IMR-90 (cell line): ENCODE measurements at regions not wholly inside any gene's neighbourhood (a gene's known extent, or its start where the extent isn't known, plus 50 kb on each side); places are given as distances from the start of the nearest gene placed in this dataset.

Source experiments
- ATAC-seq: fragments of 200-7000 bp; cut with Tn5 transposase; 2 replicates; pipeline ENCODE4 v1.9.1; 2020; ENCODE audit warnings: low read depth, mild to moderate bottlenecking, moderate library complexity
- BruUV-seq: library from RNA; stranded (reverse); fragments of 400-500 nt; replicated peaks from 2 replicates; lab custom pipeline; 2021; lab: Mats Ljungman, UMichigan
- CTCF ChIA-PET: fragments of 300-600 bp; formaldehyde crosslinking; extraction: SDS; loops from one replicate; lab custom pipeline; 2021; ENCODE audit warnings: antibody characterized with exemption; lab: Yijun Ruan, JAX
- POLR2A ChIA-PET: fragments of 300-600 bp; sonication (Branson Sonifier 250); formaldehyde crosslinking; loops from one replicate; lab custom pipeline; 2022; ENCODE audit warnings: antibody characterized with exemption; ENCODE audit not compliant: unreplicated experiment; lab: Charles Lee
- DNase-seq: peaks from one replicate; pipeline ENCODE4 v3.0.0; 2013
- H2AFZ ChIP-seq: replicated peaks from 2 replicates; pipeline ENCODE3; 2013; ENCODE audit warnings: low read length, mild to moderate bottlenecking; ENCODE audit not compliant: poor library complexity
- H2AK5ac ChIP-seq: 2 replicates; pipeline ENCODE4 v1.6.1; 2013; ENCODE audit warnings: low read depth, low read length, inconsistent platforms
- H2AK9ac ChIP-seq: replicated peaks from 2 replicates; pipeline ENCODE3; 2013; ENCODE audit warnings: mild to moderate bottlenecking, low read depth, low read length, moderate library complexity; ENCODE audit not compliant: poor library complexity
- H2BK120ac ChIP-seq: 2 replicates; pipeline ENCODE4 v1.6.1; 2013; ENCODE audit warnings: low read depth, low read length, inconsistent platforms
- H2BK15ac ChIP-seq: 3 replicates; pipeline ENCODE4 v1.6.1; 2013; ENCODE audit warnings: low read depth, low read length, inconsistent platforms
- H2BK20ac ChIP-seq: 2 replicates; pipeline ENCODE4 v1.6.1; 2013; ENCODE audit warnings: low read depth, mild to moderate bottlenecking, inconsistent platforms, low read length, moderate library complexity
- H2BK5ac ChIP-seq: 2 replicates; pipeline ENCODE4 v1.6.1; 2013; ENCODE audit warnings: mild to moderate bottlenecking, low read depth, low read length, inconsistent platforms; ENCODE audit not compliant: poor library complexity, severe bottlenecking
- H3K14ac ChIP-seq: replicated peaks from 2 replicates; pipeline ENCODE4 v1.6.1; 2013; ENCODE audit warnings: low read depth, low read length, inconsistent platforms
- H3K18ac ChIP-seq: 2 replicates; pipeline ENCODE4 v1.6.1; 2013; ENCODE audit warnings: low read depth, low read length, control low read depth
- H3K23ac ChIP-seq: 2 replicates; pipeline ENCODE4 v1.6.1; 2013; ENCODE audit warnings: low read depth, low read length, inconsistent platforms
- H3K27ac ChIP-seq: 2 replicates; pipeline ENCODE4 v1.5.1; 2013; ENCODE audit warnings: mild to moderate bottlenecking, control low read depth, low read length; ENCODE audit not compliant: insufficient read depth
- H3K27me3 ChIP-seq: 2 replicates; pipeline ENCODE4 v1.6.1; 2013; ENCODE audit warnings: low read length; ENCODE audit not compliant: control insufficient read depth, insufficient read depth
- H3K36me3 ChIP-seq: 2 replicates; pipeline ENCODE4 v1.6.1; 2013; ENCODE audit warnings: low read length, mixed read lengths; ENCODE audit not compliant: control insufficient read depth, insufficient read depth
- H3K4ac ChIP-seq: 2 replicates; pipeline ENCODE4 v1.6.1; 2013; ENCODE audit warnings: low read depth, low read length, inconsistent platforms
- H3K4me1 ChIP-seq: 2 replicates; pipeline ENCODE4 v1.6.1; 2013; ENCODE audit warnings: low read length, mixed read lengths; ENCODE audit not compliant: control insufficient read depth, insufficient read depth
- H3K4me2 ChIP-seq: 2 replicates; pipeline ENCODE4 v1.6.1; 2013; ENCODE audit warnings: low read depth, mild to moderate bottlenecking, control low read depth, low read length, moderate library complexity
- H3K4me3 ChIP-seq: 2 replicates; pipeline ENCODE4 v1.5.1; 2013; ENCODE audit warnings: low read depth, mild to moderate bottlenecking, control low read depth, low read length, moderate library complexity; ENCODE audit not compliant: insufficient read depth
- H3K56ac ChIP-seq: 2 replicates; pipeline ENCODE4 v1.6.1; 2013; ENCODE audit warnings: low read length, inconsistent platforms; ENCODE audit not compliant: insufficient read depth; ENCODE audit errors: extremely low read depth
- H3K79me1 ChIP-seq, 2 experiments: 2 replicates each; pipeline ENCODE4 v1.6.1; 2013; ENCODE audit warnings: low read length in 2 of 2, inconsistent platforms in 1 of 2, low read depth in 1 of 2
- H3K9ac ChIP-seq: 2 replicates; pipeline ENCODE4 v1.6.1; 2013; ENCODE audit warnings: low read depth, low read length, control low read depth
- H3K9me1 ChIP-seq: 2 replicates; pipeline ENCODE4 v1.6.1; 2013; ENCODE audit warnings: low read length, inconsistent platforms; ENCODE audit not compliant: insufficient read depth
- H3K9me3 ChIP-seq: 2 replicates; pipeline ENCODE4 v1.6.1; 2013; ENCODE audit warnings: low read length; ENCODE audit not compliant: control insufficient read depth, insufficient read depth
- H4K20me1 ChIP-seq: 2 replicates; pipeline ENCODE4 v1.6.1; 2013; ENCODE audit warnings: low read length, inconsistent platforms; ENCODE audit not compliant: insufficient read depth
- H4K5ac ChIP-seq: 2 replicates; pipeline ENCODE4 v1.6.1; 2013; ENCODE audit warnings: mild to moderate bottlenecking, low read depth, low read length, control low read depth
- H4K8ac ChIP-seq, 2 experiments: 2 replicates each; pipeline ENCODE4 v1.6.1; 2013; ENCODE audit warnings: low read depth in 2 of 2, low read length in 2 of 2, control low read depth in 1 of 2, inconsistent platforms in 1 of 2
- H4K91ac ChIP-seq: 2 replicates; pipeline ENCODE4 v1.6.1; 2013; ENCODE audit warnings: low read depth, low read length, inconsistent platforms; ENCODE audit not compliant: insufficient read depth
- BHLHE40 ChIP-seq: fragments of 150-350 bp; IDR thresholded peaks from 2 replicates; pipeline ENCODE4 v1.6.1; 2016; ENCODE audit warnings: mild to moderate bottlenecking, low read depth, low read length
- CEBPB ChIP-seq: IDR thresholded peaks from 2 replicates; pipeline ENCODE4 v1.6.1; 2012; ENCODE audit warnings: low read depth, low read length, improper control_type of control experiment
- CHD1 ChIP-seq: IDR thresholded peaks from 2 replicates; pipeline ENCODE4 v1.6.1; 2012; ENCODE audit warnings: low read depth, low read length, improper control_type of control experiment
- MXI1 ChIP-seq: IDR thresholded peaks from 2 replicates; pipeline ENCODE4 v1.6.1; 2012; ENCODE audit warnings: low read depth, mild to moderate bottlenecking, low read length, moderate library complexity, borderline replicate concordance
- NFE2L2 ChIP-seq: fragments of 150-350 bp; IDR thresholded peaks from 2 replicates; pipeline ENCODE4 v1.6.1; 2016; ENCODE audit warnings: low read depth, mild to moderate bottlenecking, low read length
- POLR2A ChIP-seq: IDR thresholded peaks from 2 replicates; pipeline ENCODE4 v1.6.1; 2012; ENCODE audit warnings: mild to moderate bottlenecking, low read depth, low read length
- RAD21 ChIP-seq: IDR thresholded peaks from 2 replicates; pipeline ENCODE4 v1.6.1; 2012; ENCODE audit warnings: low read length, improper control_type of control experiment
- RFX5 ChIP-seq: IDR thresholded peaks from 2 replicates; pipeline ENCODE4 v1.8.0; 2012; ENCODE audit warnings: low read depth, mild to moderate bottlenecking, low read length, moderate library complexity
- SMC3 ChIP-seq: fragments of 150-350 bp; IDR thresholded peaks from 2 replicates; pipeline ENCODE4 v1.6.1; 2016; ENCODE audit warnings: low read depth, mild to moderate bottlenecking, antibody characterized with exemption, low read length, moderate library complexity
- WGBS, 2 experiments: methylation state at CpG; one replicate each; pipeline versions ENCODE4 v1.1.5 to v1.1.7; 2013; ENCODE audit warnings: missing lambda C conversion rate in 2 of 2; ENCODE audit not compliant: insufficient read length in 1 of 2; ENCODE audit errors: extremely low coverage in 2 of 2; 5-methylcytosine and 5-hydroxymethylcytosine counted together
- dilution Hi-C: fragments of 300-500 bp; cut with HindIII; formaldehyde crosslinking; loops from one replicate; pipeline ENCODE4 v1.14.3; 2018; ENCODE audit warnings: low sequenced_read_pairs; ENCODE audit not compliant: unreplicated experiment
- in situ Hi-C: fragments of 300-500 bp; cut with MboI; formaldehyde crosslinking; loops from 3 replicates; pipeline ENCODE4 v1.14.3; 2019; ENCODE audit warnings: low sequenced_read_pairs, inconsistent platforms, mixed read lengths
- intact Hi-C: fragments of 100-400 bp; cut with micrococcal nuclease; formaldehyde crosslinking; loops from 2 replicates; pipeline ENCODE4 v1.10.0; 2022
- TF ChIP-seq, protein P1 (sequence below): conservative IDR thresholded peaks from 2 replicates; pipeline ENCODE4 v1.5.1; 2012; ENCODE audit warnings: mild to moderate bottlenecking, low read depth, low read length, improper control_type of control experiment

DNA sequence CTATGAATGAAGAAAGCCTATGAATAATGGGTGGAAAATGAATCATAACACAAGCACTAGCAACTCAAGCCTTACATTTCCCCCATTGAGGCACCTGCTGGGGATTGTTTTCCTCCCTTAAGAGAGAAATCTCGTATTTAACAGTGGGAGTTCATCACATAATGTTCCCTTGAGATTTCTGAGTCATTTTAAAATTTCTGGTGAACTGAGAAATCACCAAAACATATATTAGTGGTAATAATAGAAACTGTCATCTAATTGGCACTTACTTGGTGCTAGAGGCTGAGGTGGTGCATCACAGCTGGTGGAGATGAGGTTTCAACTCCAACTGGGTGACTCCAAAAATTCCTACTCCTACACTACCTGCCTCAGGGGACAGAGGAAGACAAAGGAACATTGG lies 561.3 kb upstream of the LCORL start:
- CTCF ChIA-PET: no interaction called here
- H4K20me1 ChIP-seq: no peaks in the 10 kb centered on the region
- no peak overlapping the region for H3K9ac ChIP-seq
- POLR2A ChIA-PET: no interaction called here
- WGBS, 2 experiments: no CpG with 5 or more reads among the region's 1 CpG
- H2BK5ac ChIP-seq: no peak overlapping the region
- H3K27ac ChIP-seq: no peak overlapping the region
- in situ Hi-C loops: loop anchor here (25.0 kb wide), 1 partner anchor 946 kb away; no protein-coding TSS in a partner anchor
- H2AK5ac ChIP-seq: no peak overlapping the region
- intact Hi-C loops: no loop called here
- no peaks in the 10 kb centered on the region for H3K9me3 ChIP-seq
- no peak overlapping the region for H3K4me2 ChIP-seq
- H3K9me1 ChIP-seq: no peaks in the 10 kb centered on the region
- no peak overlapping the region for H3K18ac ChIP-seq
- no peak overlapping the region for H4K91ac ChIP-seq
- H4K5ac ChIP-seq: no peak overlapping the region
- no peaks in the 10 kb centered on the region for H3K36me3 ChIP-seq
- H3K23ac ChIP-seq: no peak overlapping the region
- TF ChIP-seq BHLHE40 (no peak), CEBPB (no peak), RAD21 (no peak), RFX5 (no peak), CHD1 (no peak), MXI1 (no peak), SMC3 (no peak), NFE2L2 (no peak), POLR2A (no peak)
- TF ChIP-seq, protein P1, sequence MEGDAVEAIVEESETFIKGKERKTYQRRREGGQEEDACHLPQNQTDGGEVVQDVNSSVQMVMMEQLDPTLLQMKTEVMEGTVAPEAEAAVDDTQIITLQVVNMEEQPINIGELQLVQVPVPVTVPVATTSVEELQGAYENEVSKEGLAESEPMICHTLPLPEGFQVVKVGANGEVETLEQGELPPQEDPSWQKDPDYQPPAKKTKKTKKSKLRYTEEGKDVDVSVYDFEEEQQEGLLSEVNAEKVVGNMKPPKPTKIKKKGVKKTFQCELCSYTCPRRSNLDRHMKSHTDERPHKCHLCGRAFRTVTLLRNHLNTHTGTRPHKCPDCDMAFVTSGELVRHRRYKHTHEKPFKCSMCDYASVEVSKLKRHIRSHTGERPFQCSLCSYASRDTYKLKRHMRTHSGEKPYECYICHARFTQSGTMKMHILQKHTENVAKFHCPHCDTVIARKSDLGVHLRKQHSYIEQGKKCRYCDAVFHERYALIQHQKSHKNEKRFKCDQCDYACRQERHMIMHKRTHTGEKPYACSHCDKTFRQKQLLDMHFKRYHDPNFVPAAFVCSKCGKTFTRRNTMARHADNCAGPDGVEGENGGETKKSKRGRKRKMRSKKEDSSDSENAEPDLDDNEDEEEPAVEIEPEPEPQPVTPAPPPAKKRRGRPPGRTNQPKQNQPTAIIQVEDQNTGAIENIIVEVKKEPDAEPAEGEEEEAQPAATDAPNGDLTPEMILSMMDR: no peak
- no peak for ATAC-seq
- no peak overlapping the region for H2BK15ac ChIP-seq
- no TSS peak for BruUV-seq
- H4K8ac ChIP-seq: no peak overlapping the region
- no peak overlapping the region for H3K56ac ChIP-seq
- no peak overlapping the region for H2AK9ac ChIP-seq
- no peak overlapping the region for H3K14ac ChIP-seq
- no peak overlapping the region for H3K4me3 ChIP-seq
- no peak overlapping the region for H3K4ac ChIP-seq
- no peak overlapping the region for H2AFZ ChIP-seq
- DNase-seq: no peak
- no peak overlapping the region for H2BK20ac ChIP-seq
- no peaks in the 10 kb centered on the region for H3K79me1 ChIP-seq
- dilution Hi-C loops: no loop called here
- no peaks in the 10 kb centered on the region for H3K27me3 ChIP-seq
- no peaks in the 10 kb centered on the region for H3K4me1 ChIP-seq
- H2BK120ac ChIP-seq: no peak overlapping the region
